ENCODE measurements at regions not wholly inside any gene's neighbourhood (a gene's known extent, or its start where the extent isn't known, plus 50 kb on each side); places are given as distances from the start of the nearest gene placed in this dataset.

DNA sequence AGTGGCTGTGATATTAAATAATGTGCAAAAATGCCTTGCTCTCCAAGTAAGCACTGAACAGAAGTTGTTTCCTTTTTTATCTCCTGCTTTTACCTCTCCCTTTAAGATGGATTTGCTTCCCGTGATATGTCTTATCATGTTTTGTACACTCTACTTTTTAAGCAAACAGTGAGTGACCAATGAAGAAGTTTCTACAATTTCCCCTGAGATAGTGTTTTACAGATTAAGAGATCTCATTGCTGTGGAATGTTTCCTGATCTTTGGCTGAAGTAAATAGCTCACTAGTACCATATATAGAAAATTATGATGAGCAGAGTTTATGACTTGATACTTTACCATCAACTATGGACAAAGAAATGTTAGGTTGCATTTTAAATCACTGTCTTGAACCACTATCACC lies 184.8 kb upstream of the PDE3A start:
- TF ChIP-seq CREB1 (IDR thresholded peaks at IDR 0.05; ENCODE audit: low read depth) (no peak), TCF12 (IDR thresholded peaks at IDR 0.05; ENCODE audit: low read depth) (no peak), FOXM1 (IDR thresholded peaks at IDR 0.05; ENCODE audit: borderline replicate concordance, low read depth) (no peak), REST (IDR thresholded peaks at IDR 0.05; ENCODE audit: low read depth) (no peak), CEBPB (IDR thresholded peaks at IDR 0.05) (no peak), EP300 (IDR thresholded peaks at IDR 0.05; ENCODE audit: borderline replicate concordance) (no peak), RAD21 (IDR thresholded peaks at IDR 0.05; ENCODE audit: low read depth) (no peak), TEAD4 (IDR thresholded peaks at IDR 0.05) (no peak), TAF1 (IDR thresholded peaks at IDR 0.05; ENCODE audit: low read depth) (no peak), YY1 (IDR thresholded peaks at IDR 0.05; ENCODE audit: low read depth) (no peak), ZBTB7A (IDR thresholded peaks at IDR 0.05; ENCODE audit: low read depth) (no peak), MAX (IDR thresholded peaks at IDR 0.05) (no peak), EGR1 (IDR thresholded peaks at IDR 0.05) (no peak)

DNA sequence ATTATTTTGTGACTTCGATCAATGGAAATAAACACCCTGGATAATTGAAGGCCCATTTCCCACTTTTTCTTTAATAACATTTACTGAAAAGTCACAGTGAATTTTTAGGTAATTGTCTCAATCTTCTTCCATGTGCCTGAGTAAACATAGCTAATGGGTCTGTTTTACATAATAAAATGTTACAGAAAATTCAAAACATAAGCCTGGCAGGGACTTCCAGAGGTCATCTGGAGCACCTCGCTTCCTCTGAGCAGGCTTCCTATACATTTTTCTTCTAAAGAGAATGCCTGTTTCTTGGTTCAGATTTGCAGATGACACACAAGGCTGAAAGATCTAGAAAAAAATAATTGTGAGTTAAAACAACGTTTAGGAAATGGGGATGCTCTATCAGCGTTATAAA lies 183.8 kb upstream of the PDE3A start:
- TF ChIP-seq TCF12 (IDR thresholded peaks at IDR 0.05; ENCODE audit: low read depth) = no peak
- TF ChIP-seq MAX (IDR thresholded peaks at IDR 0.05) = no peak
- TF ChIP-seq EGR1 (IDR thresholded peaks at IDR 0.05) = no peak
- no peak for TF ChIP-seq REST (IDR thresholded peaks at IDR 0.05; ENCODE audit: low read depth)
- TF ChIP-seq EP300 (IDR thresholded peaks at IDR 0.05; ENCODE audit: borderline replicate concordance) = no peak
- TF ChIP-seq YY1 (IDR thresholded peaks at IDR 0.05; ENCODE audit: low read depth) = no peak
- TF ChIP-seq USF1 (IDR thresholded peaks at IDR 0.05) = no peak
- TF ChIP-seq TAF1 (IDR thresholded peaks at IDR 0.05; ENCODE audit: low read depth) = no peak
- no peak for TF ChIP-seq NFIC (IDR thresholded peaks at IDR 0.05)
- no peak for TF ChIP-seq FOXM1 (IDR thresholded peaks at IDR 0.05; ENCODE audit: borderline replicate concordance, low read depth)
- TF ChIP-seq TEAD4 (IDR thresholded peaks at IDR 0.05) = no peak
- no peak for TF ChIP-seq RAD21 (IDR thresholded peaks at IDR 0.05; ENCODE audit: low read depth)
- TF ChIP-seq CEBPB (IDR thresholded peaks at IDR 0.05) = no peak
- TF ChIP-seq CREB1 (IDR thresholded peaks at IDR 0.05; ENCODE audit: low read depth) = no peak
- TF ChIP-seq ZBTB7A (IDR thresholded peaks at IDR 0.05; ENCODE audit: low read depth) = no peak

DNA sequence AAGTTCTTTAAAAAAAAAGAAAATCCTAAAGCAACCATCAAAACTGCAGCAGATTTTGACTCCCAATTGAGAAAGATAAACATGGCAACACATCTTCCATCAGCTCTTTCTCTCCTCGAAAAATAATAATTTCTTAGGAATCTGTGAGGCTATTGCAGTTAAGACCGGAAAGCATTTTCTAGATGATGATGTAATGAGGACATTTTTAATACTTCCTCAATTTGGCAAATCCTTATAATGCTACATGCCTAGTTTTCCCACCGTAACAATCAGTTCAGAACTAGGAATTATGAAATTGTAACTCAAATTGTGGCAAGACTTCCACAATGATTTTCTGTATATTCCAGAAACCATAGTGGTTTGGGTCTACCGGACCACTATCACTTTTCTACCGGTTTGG lies 180.9 kb upstream of the PDE3A start:
- TF ChIP-seq NFIC (IDR thresholded peaks at IDR 0.05) (no peak), TEAD4 (IDR thresholded peaks at IDR 0.05) (no peak)

DNA sequence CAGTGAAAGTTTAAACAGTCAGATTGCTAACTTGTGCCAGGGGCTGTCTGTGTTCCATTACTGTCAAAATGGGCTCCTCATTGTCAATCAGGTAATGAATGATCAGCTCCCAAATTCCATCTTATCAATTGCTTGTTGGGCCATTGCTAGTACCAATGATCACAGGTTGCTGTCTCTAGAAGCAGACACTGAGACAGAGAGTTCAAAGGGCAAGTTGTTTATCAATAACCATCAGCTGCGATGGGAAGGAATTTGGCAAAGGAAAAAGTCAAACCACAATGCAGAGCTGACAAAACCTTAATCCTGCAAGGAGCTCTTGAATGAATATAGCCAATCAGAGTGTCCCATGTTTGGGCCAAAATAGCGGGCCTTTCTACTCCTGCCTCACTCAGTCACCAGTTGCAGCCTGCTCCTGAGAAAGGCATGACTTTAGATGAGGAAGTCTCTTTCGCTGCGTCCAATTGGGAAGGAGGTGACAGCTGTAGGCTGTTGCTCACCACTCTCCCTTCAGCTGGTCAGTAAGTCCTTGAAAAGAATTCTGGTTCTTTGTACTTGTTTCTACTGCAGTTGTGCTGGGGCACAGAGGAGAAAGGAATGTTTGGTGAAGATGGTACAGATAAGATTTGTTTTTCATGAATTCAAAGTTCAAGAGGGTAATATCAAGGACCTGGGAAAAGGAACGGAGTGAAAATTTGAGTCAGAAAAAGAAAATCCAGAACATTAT lies 179.2 kb upstream of the PDE3A start:
- TF ChIP-seq RAD21 (IDR thresholded peaks at IDR 0.05; ENCODE audit: low read depth) = no peak

- TF ChIP-seq TAF1 (IDR thresholded peaks at IDR 0.05; ENCODE audit: low read depth) (no peak), EGR1 (IDR thresholded peaks at IDR 0.05) (no peak), NFIC (IDR thresholded peaks at IDR 0.05) (no peak), MAX (IDR thresholded peaks at IDR 0.05) (no peak), USF1 (IDR thresholded peaks at IDR 0.05) (no peak), YY1 (IDR thresholded peaks at IDR 0.05; ENCODE audit: low read depth) (no peak), CEBPB (IDR thresholded peaks at IDR 0.05) (no peak), EP300 (IDR thresholded peaks at IDR 0.05; ENCODE audit: borderline replicate concordance) (no peak), CREB1 (IDR thresholded peaks at IDR 0.05; ENCODE audit: low read depth) (no peak), REST (IDR thresholded peaks at IDR 0.05; ENCODE audit: low read depth) (no peak), TCF12 (IDR thresholded peaks at IDR 0.05; ENCODE audit: low read depth) (no peak), RAD21 (IDR thresholded peaks at IDR 0.05; ENCODE audit: low read depth) (no peak), ZBTB7A (IDR thresholded peaks at IDR 0.05; ENCODE audit: low read depth) (no peak), TEAD4 (IDR thresholded peaks at IDR 0.05) (no peak), FOXM1 (IDR thresholded peaks at IDR 0.05; ENCODE audit: borderline replicate concordance, low read depth) (no peak)
Measured at GRCh38 chr12:20189767-20190166, 178.6 kb upstream of the PDE3A start.
